ENCODE measurements at regions not wholly inside any gene's neighbourhood (a gene's known extent, or its start where the extent isn't known, plus 50 kb on each side); places are given as distances from the start of the nearest gene placed in this dataset.

DNA sequence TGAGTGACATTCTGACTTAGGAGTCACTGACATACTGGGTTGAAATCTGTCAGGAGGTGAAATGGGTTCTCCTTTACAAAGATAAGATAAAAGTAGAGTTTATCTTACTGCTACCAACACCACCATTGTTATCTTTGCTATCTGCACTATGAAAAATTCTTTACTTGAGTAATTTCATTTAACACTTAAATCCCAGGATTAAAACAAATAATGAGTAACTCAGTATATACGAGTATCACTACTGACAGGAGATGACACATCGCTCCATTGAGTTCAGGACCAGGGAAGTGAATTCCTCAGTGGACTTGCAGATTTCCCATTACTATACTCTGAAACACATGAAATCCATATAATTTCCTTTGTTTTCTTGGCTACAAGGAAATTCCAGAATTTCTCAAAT lies 242.1 kb upstream of the NLRP1 start:
- TF ChIP-seq POLR2AphosphoS5 (IDR thresholded peaks at IDR 0.05; ENCODE audit: low read depth, low read length), result no peak
- no peak for TF ChIP-seq POLR2A (IDR thresholded peaks at IDR 0.05; ENCODE audit: low read depth, low read length)
- TF ChIP-seq POU2F2 (IDR thresholded peaks at IDR 0.05; ENCODE audit: low read depth, low read length), result no peak
- TF ChIP-seq TAF1 (IDR thresholded peaks at IDR 0.05; ENCODE audit: low read depth, low read length), result no peak
- TF ChIP-seq SPI1 (IDR thresholded peaks at IDR 0.05; ENCODE audit: low read depth, low read length), result no peak
- no peak for TF ChIP-seq PAX5 (IDR thresholded peaks at IDR 0.05; ENCODE audit: insufficient read depth, low read length, severe bottlenecking)
